Panc1 (cell line): ENCODE measurements at regions not wholly inside any gene's neighbourhood (a gene's known extent, or its start where the extent isn't known, plus 50 kb on each side); places are given as distances from the start of the nearest gene placed in this dataset.

ENCODE experiments used
- ATAC-seq: fragments of 200-7000 bp; cut with Tn5 transposase; 2 replicates; pipeline ENCODE4 v1.9.1; 2020; ENCODE audit warnings: mild to moderate bottlenecking, moderate library complexity
- BruUV-seq: library from RNA; stranded (reverse); fragments of 400-500 nt; replicated peaks from 2 replicates; lab custom pipeline; 2021; lab: Mats Ljungman, UMichigan
- CTCF ChIA-PET: fragments of 300-600 bp; sonication (Branson Sonifier 250); formaldehyde crosslinking; loops from one replicate; lab custom pipeline; 2022; ENCODE audit warnings: antibody characterized with exemption; lab: Charles Lee
- POLR2A ChIA-PET: fragments of 300-600 bp; sonication (Branson Sonifier 250); formaldehyde crosslinking; loops from one replicate; lab custom pipeline; 2022; ENCODE audit warnings: antibody characterized with exemption; lab: Charles Lee
- DNase-seq: peaks from one replicate; pipeline ENCODE4 v3.0.0-alpha.2; 2010; ENCODE audit warnings: low read depth, low spot score
- H3K27ac ChIP-seq: 2 replicates; pipeline ENCODE4 v1.5.1; 2011; ENCODE audit warnings: mild to moderate bottlenecking, low read length, inconsistent platforms
- H3K27me3 ChIP-seq: fragments of 200-500 bp; sonication (Bioruptor generic); 2 replicates; pipeline ENCODE4 v1.6.0; 2014; ENCODE audit warnings: low read length, inconsistent platforms; ENCODE audit not compliant: control insufficient read depth, insufficient read depth
- H3K36me3 ChIP-seq: fragments of 200-500 bp; sonication (Bioruptor generic); 2 replicates; pipeline ENCODE4 v1.5.1; 2014; ENCODE audit warnings: inconsistent platforms, mild to moderate bottlenecking, low read length, moderate library complexity; ENCODE audit not compliant: control insufficient read depth, insufficient read depth
- H3K4me1 ChIP-seq: 2 replicates; pipeline ENCODE4 v1.5.1; 2011; ENCODE audit warnings: inconsistent platforms, mild to moderate bottlenecking, low read length, moderate library complexity; ENCODE audit not compliant: control insufficient read depth, insufficient read depth
- H3K4me3 ChIP-seq, 2 experiments: 2 replicates each; pipeline ENCODE4 v1.5.1; 2011 to 2012; ENCODE audit warnings: low read depth in 2 of 2, low read length in 2 of 2, mild to moderate bottlenecking in 2 of 2, inconsistent platforms in 1 of 2, moderate library complexity in 1 of 2
- H3K9me3 ChIP-seq: fragments of 200-500 bp; sonication (Bioruptor generic); 2 replicates; pipeline ENCODE4 v1.5.1; 2014; ENCODE audit warnings: low read depth, mild to moderate bottlenecking, inconsistent platforms, low read length, moderate library complexity; ENCODE audit not compliant: control insufficient read depth, insufficient read depth
- POLR2AphosphoS5 ChIP-seq: IDR thresholded peaks from 2 replicates; pipeline ENCODE4 v1.6.1; 2012; ENCODE audit warnings: mild to moderate bottlenecking, low read depth, low read length, moderate library complexity
- SIN3A ChIP-seq: IDR thresholded peaks from 2 replicates; pipeline ENCODE4 v1.6.1; 2012; ENCODE audit warnings: low read depth, mild to moderate bottlenecking, low read length, moderate library complexity, borderline replicate concordance; ENCODE audit not compliant: insufficient read depth
- TCF7L2 ChIP-seq: IDR thresholded peaks from 2 replicates; pipeline ENCODE4 v1.6.1; 2011; ENCODE audit warnings: mild to moderate bottlenecking, low read depth, low read length, inconsistent platforms
- in situ Hi-C: cut with HindIII; loops from 2 replicates; pipeline ENCODE4 v1.10.0; 2016; ENCODE audit warnings: low sequenced_read_pairs, low pct_unique_long_range_greater_than_20kb
- intact Hi-C: fragments of 100-400 bp; cut with micrococcal nuclease; formaldehyde crosslinking; loops from one replicate; pipeline ENCODE4 v1.10.0; 2022; ENCODE audit not compliant: unreplicated experiment
- TF ChIP-seq, protein P1 (sequence below): fragments of 450-650 bp; IDR thresholded peaks from 2 replicates; pipeline ENCODE4 v1.5.1; 2017; ENCODE audit warnings: mild to moderate bottlenecking
- TF ChIP-seq, protein P2 (sequence below), 2 experiments: IDR thresholded peaks; 2 replicates each; pipeline ENCODE4 v1.6.1; 2011 to 2012; ENCODE audit warnings: low read depth in 2 of 2, control low read depth in 1 of 2, low read length in 1 of 2, mild to moderate bottlenecking in 1 of 2, moderate library complexity in 1 of 2; ENCODE audit not compliant: insufficient read depth in 1 of 2

DNA sequence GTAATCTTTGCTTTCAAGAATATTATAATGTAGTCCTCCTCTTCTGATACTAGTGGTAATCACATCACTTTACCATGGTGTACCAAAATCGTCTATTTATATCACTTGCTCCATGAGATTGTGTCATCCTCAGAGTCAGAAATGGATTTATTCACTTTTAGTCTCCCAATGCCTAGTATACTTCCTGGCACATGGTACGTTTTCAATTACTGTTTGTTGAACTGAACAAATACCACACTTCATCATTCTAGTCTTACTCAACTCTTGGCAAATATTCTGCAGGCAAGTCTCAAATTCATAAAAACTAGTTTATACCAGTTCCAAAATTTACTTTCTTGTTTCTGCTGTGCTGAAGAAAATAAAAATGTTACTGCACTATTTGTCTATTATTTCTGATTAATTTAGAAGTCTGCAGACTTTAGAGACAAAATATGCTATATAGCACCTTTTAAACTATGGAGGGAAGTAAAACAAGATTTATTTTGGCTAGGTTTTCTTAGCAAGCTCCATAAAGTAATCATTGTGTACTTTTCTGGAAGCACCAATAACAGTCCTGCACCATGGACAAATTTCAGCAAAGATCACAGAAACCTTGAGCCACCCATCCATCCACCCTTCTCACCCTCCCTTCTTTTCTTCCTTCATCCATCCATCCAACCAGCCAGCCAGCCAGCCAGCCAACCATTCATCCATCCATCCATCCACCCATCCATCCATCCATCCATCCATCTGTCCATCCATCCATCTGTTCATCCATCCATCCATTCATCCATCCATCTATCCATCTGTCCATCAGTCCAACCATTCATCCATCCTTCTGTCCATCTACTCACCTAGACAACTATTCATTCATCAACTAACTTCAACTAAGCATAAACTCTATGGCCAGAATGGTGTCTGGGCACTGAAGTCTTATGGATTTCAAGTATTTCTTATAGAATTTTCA lies 102.1 kb upstream of the STMND1 start:
- Histone ChIP-seq H3K4me3 (no peak overlapping the region), H3K9me3 (no peaks in the 10 kb centered on the region), H3K4me1 (no peaks in the 10 kb centered on the region), H3K27me3 (peaks cover 19% of the 10 kb centered on the region), H3K36me3 (no peaks in the 10 kb centered on the region), H3K27ac (no peak overlapping the region)
- in situ Hi-C loops (no loop called here), intact Hi-C loops (no loop called here)
- ChIA-PET CTCF (no interaction called here), POLR2A (no interaction called here)
- BruUV-seq: no TSS peak
- DNase-seq: no peak
- TF ChIP-seq TCF7L2: no peak
- TF ChIP-seq, protein P1, sequence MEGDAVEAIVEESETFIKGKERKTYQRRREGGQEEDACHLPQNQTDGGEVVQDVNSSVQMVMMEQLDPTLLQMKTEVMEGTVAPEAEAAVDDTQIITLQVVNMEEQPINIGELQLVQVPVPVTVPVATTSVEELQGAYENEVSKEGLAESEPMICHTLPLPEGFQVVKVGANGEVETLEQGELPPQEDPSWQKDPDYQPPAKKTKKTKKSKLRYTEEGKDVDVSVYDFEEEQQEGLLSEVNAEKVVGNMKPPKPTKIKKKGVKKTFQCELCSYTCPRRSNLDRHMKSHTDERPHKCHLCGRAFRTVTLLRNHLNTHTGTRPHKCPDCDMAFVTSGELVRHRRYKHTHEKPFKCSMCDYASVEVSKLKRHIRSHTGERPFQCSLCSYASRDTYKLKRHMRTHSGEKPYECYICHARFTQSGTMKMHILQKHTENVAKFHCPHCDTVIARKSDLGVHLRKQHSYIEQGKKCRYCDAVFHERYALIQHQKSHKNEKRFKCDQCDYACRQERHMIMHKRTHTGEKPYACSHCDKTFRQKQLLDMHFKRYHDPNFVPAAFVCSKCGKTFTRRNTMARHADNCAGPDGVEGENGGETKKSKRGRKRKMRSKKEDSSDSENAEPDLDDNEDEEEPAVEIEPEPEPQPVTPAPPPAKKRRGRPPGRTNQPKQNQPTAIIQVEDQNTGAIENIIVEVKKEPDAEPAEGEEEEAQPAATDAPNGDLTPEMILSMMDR: no peak
- no peak for TF ChIP-seq SIN3A
- TF ChIP-seq, protein P2, sequence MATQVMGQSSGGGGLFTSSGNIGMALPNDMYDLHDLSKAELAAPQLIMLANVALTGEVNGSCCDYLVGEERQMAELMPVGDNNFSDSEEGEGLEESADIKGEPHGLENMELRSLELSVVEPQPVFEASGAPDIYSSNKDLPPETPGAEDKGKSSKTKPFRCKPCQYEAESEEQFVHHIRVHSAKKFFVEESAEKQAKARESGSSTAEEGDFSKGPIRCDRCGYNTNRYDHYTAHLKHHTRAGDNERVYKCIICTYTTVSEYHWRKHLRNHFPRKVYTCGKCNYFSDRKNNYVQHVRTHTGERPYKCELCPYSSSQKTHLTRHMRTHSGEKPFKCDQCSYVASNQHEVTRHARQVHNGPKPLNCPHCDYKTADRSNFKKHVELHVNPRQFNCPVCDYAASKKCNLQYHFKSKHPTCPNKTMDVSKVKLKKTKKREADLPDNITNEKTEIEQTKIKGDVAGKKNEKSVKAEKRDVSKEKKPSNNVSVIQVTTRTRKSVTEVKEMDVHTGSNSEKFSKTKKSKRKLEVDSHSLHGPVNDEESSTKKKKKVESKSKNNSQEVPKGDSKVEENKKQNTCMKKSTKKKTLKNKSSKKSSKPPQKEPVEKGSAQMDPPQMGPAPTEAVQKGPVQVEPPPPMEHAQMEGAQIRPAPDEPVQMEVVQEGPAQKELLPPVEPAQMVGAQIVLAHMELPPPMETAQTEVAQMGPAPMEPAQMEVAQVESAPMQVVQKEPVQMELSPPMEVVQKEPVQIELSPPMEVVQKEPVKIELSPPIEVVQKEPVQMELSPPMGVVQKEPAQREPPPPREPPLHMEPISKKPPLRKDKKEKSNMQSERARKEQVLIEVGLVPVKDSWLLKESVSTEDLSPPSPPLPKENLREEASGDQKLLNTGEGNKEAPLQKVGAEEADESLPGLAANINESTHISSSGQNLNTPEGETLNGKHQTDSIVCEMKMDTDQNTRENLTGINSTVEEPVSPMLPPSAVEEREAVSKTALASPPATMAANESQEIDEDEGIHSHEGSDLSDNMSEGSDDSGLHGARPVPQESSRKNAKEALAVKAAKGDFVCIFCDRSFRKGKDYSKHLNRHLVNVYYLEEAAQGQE (IDR thresholded peaks at IDR 0.05; ENCODE audit: insufficient read depth in 1 of 2, low read depth in 2 of 2, low read length in 1 of 2): no peak
- TF ChIP-seq POLR2AphosphoS5: no peak
- ATAC-seq: no peak

DNA sequence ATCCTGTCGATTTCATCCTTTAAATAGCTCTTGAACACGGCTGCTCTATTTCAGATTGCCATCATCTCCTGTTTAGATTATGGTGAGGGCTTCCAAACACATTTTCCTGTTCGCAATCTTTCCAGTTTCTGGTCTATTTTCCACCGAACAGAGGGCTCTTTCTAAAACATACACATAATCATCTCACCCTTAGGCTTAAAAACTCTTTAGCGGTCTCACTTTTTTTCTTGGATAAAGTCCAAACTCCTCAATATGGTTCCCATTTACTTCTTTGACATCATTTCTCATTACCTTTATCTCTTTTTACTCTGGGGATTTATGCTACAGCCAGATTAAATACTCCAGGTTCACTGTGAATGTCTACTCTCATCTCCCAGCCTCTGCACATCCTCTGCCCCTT lies 103.4 kb upstream of the STMND1 start:
- BruUV-seq: no TSS peak
- no peaks in the 10 kb centered on the region for H3K4me1 ChIP-seq
- in situ Hi-C loops: no loop called here
- POLR2A ChIA-PET: no interaction called here
- TF ChIP-seq SIN3A: no peak
- TF ChIP-seq, protein P1: no peak
- TF ChIP-seq, protein P2 (IDR thresholded peaks at IDR 0.05; ENCODE audit: insufficient read depth in 1 of 2, low read depth in 2 of 2, low read length in 1 of 2): no peak
- H3K27me3 ChIP-seq: peaks cover 9% of the 10 kb centered on the region
- no peak for ATAC-seq
- no peak overlapping the region for H3K27ac ChIP-seq
- no peak overlapping the region for H3K4me3 ChIP-seq
- H3K36me3 ChIP-seq: no peaks in the 10 kb centered on the region
- no peak for DNase-seq
- CTCF ChIA-PET: interaction anchor here (0.6 kb wide), 1 partner anchor 227 kb away, joined by 3 read pairs; no protein-coding TSS in a partner anchor
- intact Hi-C loops: no loop called here
- no peaks in the 10 kb centered on the region for H3K9me3 ChIP-seq
